WI38 (cell line): ENCODE measurements at regions not wholly inside any gene's neighbourhood (a gene's known extent, or its start where the extent isn't known, plus 50 kb on each side); places are given as distances from the start of the nearest gene placed in this dataset.

Source experiments
- H3K4me3 ChIP-seq: 2 replicates; pipeline ENCODE4 v1.5.1; 2011; ENCODE audit warnings: low read depth, mild to moderate bottlenecking, control low read depth, low read length
- TF ChIP-seq, protein P1 (sequence below): IDR thresholded peaks from 2 replicates; pipeline ENCODE4 v1.5.1; 2012; ENCODE audit warnings: low read depth, mild to moderate bottlenecking, control low read depth, low read length

DNA sequence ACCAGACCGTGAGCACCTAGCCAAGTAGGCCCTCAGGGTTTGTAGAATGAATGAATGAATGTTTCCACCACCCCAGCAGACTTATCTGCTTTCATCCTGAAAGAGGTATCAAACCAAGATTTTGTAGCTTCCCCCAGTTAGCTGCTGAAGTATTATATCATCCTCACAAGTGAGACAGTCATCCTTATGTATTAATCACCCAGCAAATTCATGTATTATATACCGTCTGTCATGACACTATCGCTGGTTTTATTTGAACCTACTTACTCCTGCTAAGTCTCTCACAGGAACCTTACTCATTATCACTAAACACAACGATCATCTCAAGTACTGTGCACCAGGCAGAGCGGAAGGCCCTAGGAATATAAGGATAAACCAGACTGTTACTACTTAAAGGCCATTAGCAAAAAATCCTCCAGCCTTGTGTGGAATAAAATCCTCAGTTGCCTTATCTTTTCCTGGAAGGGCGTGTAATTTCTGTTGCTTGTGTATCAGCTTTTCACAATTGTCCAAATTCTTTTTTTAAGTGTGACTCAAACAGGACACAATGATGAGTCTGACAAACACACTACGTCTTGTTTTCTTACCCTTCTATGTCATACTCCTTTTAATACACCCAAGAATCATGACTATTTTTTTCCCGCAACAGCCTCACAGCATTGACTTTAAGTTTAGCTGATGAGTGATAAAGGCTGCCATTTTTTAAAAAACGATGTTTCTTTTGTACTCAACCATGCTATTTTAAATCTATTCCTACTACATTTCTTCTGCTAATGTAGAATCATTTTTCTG lies 176.1 kb upstream of the KLF14 start:
- TF ChIP-seq, protein P1, sequence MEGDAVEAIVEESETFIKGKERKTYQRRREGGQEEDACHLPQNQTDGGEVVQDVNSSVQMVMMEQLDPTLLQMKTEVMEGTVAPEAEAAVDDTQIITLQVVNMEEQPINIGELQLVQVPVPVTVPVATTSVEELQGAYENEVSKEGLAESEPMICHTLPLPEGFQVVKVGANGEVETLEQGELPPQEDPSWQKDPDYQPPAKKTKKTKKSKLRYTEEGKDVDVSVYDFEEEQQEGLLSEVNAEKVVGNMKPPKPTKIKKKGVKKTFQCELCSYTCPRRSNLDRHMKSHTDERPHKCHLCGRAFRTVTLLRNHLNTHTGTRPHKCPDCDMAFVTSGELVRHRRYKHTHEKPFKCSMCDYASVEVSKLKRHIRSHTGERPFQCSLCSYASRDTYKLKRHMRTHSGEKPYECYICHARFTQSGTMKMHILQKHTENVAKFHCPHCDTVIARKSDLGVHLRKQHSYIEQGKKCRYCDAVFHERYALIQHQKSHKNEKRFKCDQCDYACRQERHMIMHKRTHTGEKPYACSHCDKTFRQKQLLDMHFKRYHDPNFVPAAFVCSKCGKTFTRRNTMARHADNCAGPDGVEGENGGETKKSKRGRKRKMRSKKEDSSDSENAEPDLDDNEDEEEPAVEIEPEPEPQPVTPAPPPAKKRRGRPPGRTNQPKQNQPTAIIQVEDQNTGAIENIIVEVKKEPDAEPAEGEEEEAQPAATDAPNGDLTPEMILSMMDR: no peak
- peak overlapping the region; percentile 70 for H3K4me3 ChIP-seq

DNA sequence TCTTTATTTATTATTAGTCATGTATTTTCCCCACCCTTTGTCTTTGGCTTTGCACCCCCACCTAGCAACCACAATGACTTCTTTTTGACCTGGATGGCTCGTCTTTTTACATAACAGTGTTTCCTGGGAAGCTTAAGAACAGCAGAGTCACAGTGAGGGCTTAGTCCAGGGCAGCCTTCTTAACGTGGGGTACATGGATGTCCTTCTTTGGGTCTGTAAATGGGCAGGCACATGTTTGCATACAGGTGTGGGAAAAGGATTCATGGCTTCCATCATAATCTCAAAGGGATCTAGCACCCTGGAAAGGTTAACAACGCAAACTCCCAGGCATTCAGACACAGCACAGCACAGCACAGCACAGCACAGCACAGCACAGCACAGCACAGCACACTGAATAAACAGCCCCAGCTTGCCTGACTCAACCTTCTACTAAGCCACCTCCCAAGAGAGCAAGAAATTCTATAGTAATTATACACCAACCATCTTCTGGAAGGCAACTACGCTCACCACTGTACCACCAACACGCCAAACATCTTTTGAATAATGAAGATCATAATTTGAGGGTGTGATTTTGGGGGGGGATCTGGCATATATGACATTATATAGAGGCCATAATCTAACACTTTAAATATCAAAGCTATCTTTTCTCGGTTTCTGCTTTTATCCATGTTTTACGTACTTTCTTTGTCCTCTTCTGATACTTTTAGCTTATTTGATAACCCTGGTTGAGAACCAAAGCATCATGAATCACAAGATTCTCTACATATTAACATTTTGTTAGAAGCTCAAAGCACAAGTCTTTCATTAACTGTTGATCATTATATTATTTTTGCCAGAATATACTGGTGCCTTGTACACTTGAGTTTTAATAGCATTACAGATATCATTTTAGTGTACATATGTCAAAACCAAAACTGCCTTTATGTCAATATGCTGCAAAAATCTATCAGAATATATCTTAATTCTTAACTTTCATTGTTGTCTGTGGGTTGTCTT lies 177.2 kb upstream of the KLF14 start:
- TF ChIP-seq, protein P1: no peak
- H3K4me3 ChIP-seq: peak overlapping the region; percentile 70

DNA sequence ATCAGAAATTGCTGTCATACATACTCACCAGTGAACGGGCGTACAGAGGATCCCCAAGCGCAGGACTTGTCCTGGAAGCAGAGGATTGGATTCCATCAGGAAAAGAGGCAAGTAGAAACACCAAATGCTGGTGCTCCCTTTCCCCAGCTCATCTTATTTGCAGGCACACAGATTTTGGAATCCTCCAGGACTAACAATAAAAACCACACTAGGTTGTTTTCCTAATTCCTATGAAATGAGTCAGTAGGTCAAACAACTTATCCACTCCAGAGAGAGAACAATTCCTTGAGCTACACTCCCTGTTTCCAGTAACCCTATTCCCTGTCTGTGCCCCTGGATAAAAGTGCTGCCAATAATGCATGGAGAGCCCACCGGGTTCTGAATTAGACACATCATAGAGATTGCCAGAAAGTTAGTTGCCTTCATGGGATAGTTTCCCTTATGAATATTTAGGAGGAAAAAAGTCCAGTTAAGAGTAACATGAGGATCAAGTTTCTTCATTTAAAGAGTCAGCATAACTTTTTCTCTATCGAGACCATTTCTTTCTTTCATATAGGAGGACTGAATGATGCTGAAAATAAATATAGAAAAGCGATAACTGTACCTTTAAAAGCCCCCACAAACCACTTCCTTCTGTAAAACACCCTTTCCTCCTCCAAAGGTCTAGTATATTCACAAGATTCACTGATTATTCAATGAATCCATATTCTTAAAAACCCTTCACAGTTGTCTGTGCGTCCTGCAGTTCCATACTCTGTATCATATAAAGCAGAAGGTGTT lies 178.3 kb upstream of the KLF14 start:
- TF ChIP-seq, protein P1: no peak
- peak overlapping the region; percentile 70 for H3K4me3 ChIP-seq

DNA sequence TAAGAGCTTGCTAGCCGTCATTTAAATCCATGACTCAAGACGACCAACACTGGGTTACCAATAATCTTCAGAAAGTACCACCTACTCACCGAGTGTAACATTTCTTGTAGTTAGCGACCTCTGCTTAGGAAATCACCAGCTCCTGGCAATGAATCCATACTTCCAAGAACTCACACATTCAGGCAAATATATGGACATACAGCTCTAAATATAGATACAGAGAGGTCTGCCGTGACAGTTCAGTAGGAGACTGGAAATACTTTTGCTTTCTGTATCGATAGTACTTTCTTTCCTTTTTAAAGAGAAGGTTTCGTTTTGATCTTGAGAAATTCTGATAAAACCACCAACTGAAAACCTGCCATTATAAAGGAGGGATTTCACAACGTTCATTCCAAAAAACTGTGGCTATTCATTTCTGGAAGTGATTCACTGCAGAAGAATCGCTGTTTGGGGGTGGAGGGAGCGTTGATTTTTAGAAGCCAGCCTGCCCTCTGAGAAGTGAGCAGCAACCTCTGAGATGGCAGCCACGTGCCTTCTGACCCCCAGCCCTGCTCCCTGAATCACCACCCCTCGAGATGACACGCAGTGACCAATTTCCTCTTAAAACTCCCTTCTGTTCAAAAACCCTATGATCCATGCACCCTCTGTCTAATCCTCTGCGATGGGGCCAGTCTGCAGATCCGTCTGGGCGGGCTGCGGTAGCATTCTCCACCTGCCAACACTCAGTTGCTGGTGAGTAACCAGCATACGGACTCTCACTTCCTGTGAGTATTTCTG lies 179.0 kb upstream of the KLF14 start:
- H3K4me3 ChIP-seq: peak overlapping the region; percentile 70
- TF ChIP-seq, protein P1: no peak

DNA sequence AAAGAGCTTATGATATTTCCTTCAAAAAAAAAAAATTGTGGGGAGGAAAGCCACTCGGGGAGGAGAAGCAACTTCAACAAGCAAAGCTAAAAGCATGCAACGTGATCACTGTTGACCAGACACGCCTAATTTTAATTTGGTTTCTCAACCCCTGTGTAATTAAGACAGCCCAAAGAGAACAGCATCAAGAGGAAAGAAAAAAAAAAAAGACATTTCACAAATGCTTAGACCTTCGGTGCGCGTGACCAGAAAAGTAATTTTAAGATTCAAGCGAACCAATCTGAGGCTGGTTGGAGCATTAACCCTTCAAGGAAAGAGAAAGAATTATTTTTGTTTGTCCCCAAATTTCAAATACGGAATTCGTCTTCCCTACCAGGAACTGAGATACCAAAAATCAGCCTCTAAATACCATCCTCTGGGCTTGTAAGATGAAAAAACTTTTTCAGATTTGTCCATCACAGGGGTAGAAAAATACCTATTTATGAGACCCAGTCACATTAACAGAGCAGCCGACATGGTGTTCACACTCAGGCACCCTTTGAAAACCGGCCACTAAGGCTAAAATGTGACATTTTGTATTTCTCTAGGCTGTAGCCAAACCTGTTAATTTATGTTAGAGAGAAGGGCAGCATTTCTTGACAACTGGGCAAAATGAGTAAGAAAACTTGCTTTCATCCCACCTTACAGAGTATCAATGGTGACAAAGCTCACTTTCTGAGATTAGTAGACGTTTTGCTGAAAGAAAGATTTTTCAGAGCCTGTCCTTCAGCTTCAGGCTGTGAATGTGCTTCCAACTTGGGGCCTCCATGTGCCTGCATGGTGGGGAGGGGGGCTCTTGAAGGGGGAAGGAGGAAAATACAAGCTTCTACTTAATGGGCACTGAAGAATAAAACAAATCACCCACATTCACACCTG lies 179.9 kb upstream of the KLF14 start:
- peak overlapping the region; percentile 70 for H3K4me3 ChIP-seq
- TF ChIP-seq, protein P1: no peak
